Upper lobe of right lung (tissue), 1 donor: ENCODE measurements at regions not wholly inside any gene's neighbourhood (a gene's known extent, or its start where the extent isn't known, plus 50 kb on each side); places are given as distances from the start of the nearest gene placed in this dataset.

Source experiments
- ATAC-seq: fragments of 200-7000 bp; cut with Tn5 transposase; one replicate; pipeline ENCODE4 v1.9.1; 2020; ENCODE audit warnings: mild to moderate bottlenecking, moderate library complexity
- DNase-seq: peaks from one replicate; pipeline ENCODE4 v3.0.0-alpha.2; 2020
- H3K27ac ChIP-seq: fragments of 200-600 bp; one replicate; pipeline ENCODE4 v1.8.0; 2022
- H3K27me3 ChIP-seq: fragments of 200-600 bp; one replicate; pipeline ENCODE4 v1.8.0; 2022; ENCODE audit warnings: mild to moderate bottlenecking
- H3K36me3 ChIP-seq: fragments of 200-600 bp; one replicate; pipeline ENCODE4 v1.8.0; 2022
- H3K4me1 ChIP-seq: fragments of 200-600 bp; one replicate; pipeline ENCODE4 v1.8.0; 2022
- H3K4me3 ChIP-seq: fragments of 200-600 bp; one replicate; pipeline ENCODE4 v1.8.0; 2022; ENCODE audit warnings: mild to moderate bottlenecking
- H3K9me3 ChIP-seq: fragments of 200-600 bp; one replicate; pipeline ENCODE4 v1.8.0; 2022
- intact Hi-C: fragments of 100-400 bp; cut with DNase I; formaldehyde crosslinking; loops from one replicate; pipeline ENCODE4 v1.11.0; 2022
- TF ChIP-seq, protein P1 (sequence below): fragments of 200-600 bp; IDR thresholded peaks from one replicate; pipeline ENCODE4 v1.8.0; 2022; ENCODE audit warnings: antibody characterized with exemption
- donor health status: DM: no; HTN: yes; CAD: no; lungs with severe emphysema.

DNA sequence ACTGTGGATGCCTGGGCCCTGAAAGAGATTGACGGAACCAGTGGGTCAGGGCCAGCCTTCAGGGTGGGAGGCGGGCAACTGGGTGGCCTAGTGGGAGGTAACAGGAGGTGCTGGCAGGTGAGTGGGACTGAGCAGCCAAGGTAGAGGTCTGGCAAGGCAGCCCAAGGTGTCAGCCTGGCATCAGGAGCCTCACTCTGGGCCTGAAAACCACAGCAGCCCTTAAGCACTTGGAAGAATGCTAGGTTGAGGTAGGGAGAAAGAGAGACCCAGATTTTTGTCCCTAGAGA is 315.8 kb upstream of the PRICKLE1 start:
- H3K9me3 ChIP-seq: no peaks in the 10 kb centered on the region
- no peak overlapping the region for H3K27ac ChIP-seq
- DNase-seq: no peak
- H3K36me3 ChIP-seq: no peaks in the 10 kb centered on the region
- H3K27me3 ChIP-seq: no peaks in the 10 kb centered on the region
- intact Hi-C loops: no loop called here
- H3K4me3 ChIP-seq: no peak overlapping the region
- TF ChIP-seq, protein P1, sequence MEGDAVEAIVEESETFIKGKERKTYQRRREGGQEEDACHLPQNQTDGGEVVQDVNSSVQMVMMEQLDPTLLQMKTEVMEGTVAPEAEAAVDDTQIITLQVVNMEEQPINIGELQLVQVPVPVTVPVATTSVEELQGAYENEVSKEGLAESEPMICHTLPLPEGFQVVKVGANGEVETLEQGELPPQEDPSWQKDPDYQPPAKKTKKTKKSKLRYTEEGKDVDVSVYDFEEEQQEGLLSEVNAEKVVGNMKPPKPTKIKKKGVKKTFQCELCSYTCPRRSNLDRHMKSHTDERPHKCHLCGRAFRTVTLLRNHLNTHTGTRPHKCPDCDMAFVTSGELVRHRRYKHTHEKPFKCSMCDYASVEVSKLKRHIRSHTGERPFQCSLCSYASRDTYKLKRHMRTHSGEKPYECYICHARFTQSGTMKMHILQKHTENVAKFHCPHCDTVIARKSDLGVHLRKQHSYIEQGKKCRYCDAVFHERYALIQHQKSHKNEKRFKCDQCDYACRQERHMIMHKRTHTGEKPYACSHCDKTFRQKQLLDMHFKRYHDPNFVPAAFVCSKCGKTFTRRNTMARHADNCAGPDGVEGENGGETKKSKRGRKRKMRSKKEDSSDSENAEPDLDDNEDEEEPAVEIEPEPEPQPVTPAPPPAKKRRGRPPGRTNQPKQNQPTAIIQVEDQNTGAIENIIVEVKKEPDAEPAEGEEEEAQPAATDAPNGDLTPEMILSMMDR: no peak
- H3K4me1 ChIP-seq: no peaks in the 10 kb centered on the region
- no peak for ATAC-seq

DNA sequence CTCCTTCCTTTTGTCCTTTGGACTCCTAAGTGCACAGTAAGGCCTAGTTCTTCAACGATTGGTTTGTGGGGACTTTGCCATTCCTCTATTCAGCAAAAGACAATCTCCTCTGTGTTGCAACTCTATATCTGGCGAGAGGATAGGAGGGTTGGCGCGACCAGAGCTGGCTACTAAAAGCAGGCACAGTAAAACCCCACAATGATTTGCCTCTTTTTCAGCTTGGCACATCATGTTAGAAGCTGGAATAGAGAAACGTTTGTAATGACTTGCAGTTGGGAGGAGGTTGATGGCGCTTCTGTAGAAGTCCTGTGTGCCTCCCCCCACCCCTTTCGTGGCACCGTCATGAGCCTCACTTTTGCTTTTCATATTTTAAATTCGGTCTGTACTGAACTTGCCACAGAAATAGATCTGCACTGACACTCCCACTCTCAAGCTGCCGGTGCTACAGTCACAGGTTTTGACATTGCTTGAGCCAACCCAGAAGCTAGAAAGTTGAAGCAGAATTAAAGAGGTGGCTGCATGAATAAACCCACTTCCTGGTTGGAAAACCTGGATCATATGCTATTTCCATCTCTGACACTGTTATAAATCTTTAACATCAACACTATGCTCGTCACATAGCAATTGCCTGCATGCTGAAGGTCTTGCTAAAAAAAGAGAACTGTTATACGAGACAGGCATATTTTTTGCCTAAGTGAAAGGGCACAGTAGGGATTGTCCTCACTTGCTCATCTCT is 315.3 kb upstream of the PRICKLE1 start:
- Histone ChIP-seq H3K9me3 (no peaks in the 10 kb centered on the region), H3K27me3 (no peaks in the 10 kb centered on the region), H3K36me3 (no peaks in the 10 kb centered on the region), H3K27ac (no peak overlapping the region), H3K4me1 (no peaks in the 10 kb centered on the region), H3K4me3 (no peak overlapping the region)
- TF ChIP-seq, protein P1: no peak
- no peak for DNase-seq
- intact Hi-C loops: no loop called here
- ATAC-seq: no peak

DNA sequence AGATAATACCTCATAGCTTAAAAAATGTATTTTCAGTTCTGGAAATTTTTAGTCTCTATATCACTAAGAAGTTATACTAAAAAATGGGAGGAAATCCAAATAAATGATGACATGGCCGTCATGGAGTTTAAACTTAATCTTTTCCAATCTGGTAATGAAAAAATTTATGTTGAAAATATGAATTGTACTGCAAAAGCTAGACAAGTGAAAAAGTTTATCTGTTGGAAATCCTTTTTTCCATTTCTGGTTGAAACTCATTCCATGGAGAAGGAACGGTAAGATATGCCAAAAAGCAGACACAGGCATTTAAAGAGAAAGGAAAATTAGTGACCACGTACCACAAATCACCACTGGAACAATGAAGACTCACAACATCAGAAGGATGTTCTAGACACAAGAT is 314.2 kb upstream of the PRICKLE1 start:
- no peak overlapping the region for H3K4me3 ChIP-seq
- no peak overlapping the region for H3K27ac ChIP-seq
- no peaks in the 10 kb centered on the region for H3K4me1 ChIP-seq
- H3K9me3 ChIP-seq: no peaks in the 10 kb centered on the region
- intact Hi-C loops: no loop called here
- H3K27me3 ChIP-seq: no peaks in the 10 kb centered on the region
- TF ChIP-seq, protein P1: no peak
- no peak for ATAC-seq
- H3K36me3 ChIP-seq: no peaks in the 10 kb centered on the region
- no peak for DNase-seq

DNA sequence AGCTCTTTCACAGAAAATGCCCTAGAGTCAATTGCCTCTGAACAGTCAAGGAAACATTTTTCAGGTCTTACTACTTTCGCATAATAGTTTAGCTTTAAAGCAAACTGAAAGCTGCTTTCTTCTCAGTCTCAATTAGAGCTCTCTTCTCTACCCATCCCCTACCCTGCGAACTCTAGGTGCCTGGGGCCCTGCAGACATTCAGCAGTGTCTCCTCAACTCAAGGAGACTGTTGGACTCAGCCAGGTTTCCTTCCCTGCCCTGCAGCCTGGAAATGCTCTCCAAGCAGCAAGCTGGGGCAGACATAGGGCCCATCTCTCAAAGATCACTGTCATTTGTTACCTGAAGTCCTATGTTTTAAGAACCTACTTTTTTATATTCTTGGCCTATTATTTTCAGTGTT is 312.5 kb upstream of the PRICKLE1 start:
- no peaks in the 10 kb centered on the region for H3K4me1 ChIP-seq
- no peak overlapping the region for H3K4me3 ChIP-seq
- H3K36me3 ChIP-seq: no peaks in the 10 kb centered on the region
- H3K27ac ChIP-seq: no peak overlapping the region
- ATAC-seq (no peak), DNase-seq (no peak)
- no peaks in the 10 kb centered on the region for H3K9me3 ChIP-seq
- TF ChIP-seq, protein P1: no peak
- H3K27me3 ChIP-seq: no peaks in the 10 kb centered on the region
- intact Hi-C loops: no loop called here

DNA sequence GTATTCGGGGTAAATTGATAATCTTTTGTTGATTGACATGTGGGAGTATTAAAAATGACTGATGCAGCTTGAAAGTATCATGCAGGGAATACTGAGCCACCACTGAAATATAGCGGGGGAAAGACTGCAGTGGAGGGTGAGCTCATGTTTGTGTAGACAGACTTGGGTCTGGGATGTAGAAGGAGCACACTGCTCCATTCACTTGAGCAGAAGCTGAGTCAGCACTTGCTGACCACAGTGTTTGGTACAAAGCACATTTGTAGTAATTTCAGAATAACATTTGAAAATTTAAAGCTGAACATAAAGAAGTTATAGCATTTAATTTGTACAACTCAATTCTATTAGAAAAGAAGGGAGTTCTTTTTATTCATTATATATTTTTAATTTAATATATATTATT is 304.3 kb upstream of the PRICKLE1 start:
- TF ChIP-seq, protein P1: no peak
- DNase-seq (no peak), ATAC-seq (no peak)
- no peaks in the 10 kb centered on the region for H3K36me3 ChIP-seq
- H3K27ac ChIP-seq: no peak overlapping the region
- no peaks in the 10 kb centered on the region for H3K9me3 ChIP-seq
- H3K27me3 ChIP-seq: no peaks in the 10 kb centered on the region
- intact Hi-C loops: no loop called here
- no peak overlapping the region for H3K4me3 ChIP-seq
- no peaks in the 10 kb centered on the region for H3K4me1 ChIP-seq
